Endothelial cell of umbilical vein (primary cell): ENCODE measurements at regions not wholly inside any gene's neighbourhood (a gene's known extent, or its start where the extent isn't known, plus 50 kb on each side); places are given as distances from the start of the nearest gene placed in this dataset.

Source experiments
- BruUV-seq: library from RNA; stranded (reverse); fragments of 400-500 nt; replicated peaks from 2 replicates; lab custom pipeline; 2021; lab: Mats Ljungman, UMichigan
- CTCF ChIA-PET: fragments of 300-600, 350-600 bp; sonication (Branson Sonifier 250); formaldehyde crosslinking; loops from one replicate; lab custom pipeline; 2021; ENCODE audit warnings: antibody characterized with exemption, inconsistent platforms; lab: Charles Lee
- POLR2A ChIA-PET: fragments of 300-600, 350-600 bp; sonication (Branson Sonifier 250); formaldehyde crosslinking; loops from one replicate; lab custom pipeline; 2021; ENCODE audit warnings: antibody characterized with exemption, inconsistent platforms; lab: Charles Lee
- DNase-seq: peaks from one replicate; pipeline ENCODE4 v3.0.0-alpha.2; 2011; ENCODE audit warnings: low read depth, low spot score
- FAIRE-seq: peaks from 2 replicates; lab custom pipeline; 2011; peaks lifted over from hg19 to GRCh38; lab: Jason Lieb, UNC
- H2AFZ ChIP-seq: 2 replicates; pipeline ENCODE4 v1.6.0; 2012; ENCODE audit warnings: low read depth, low read length, control low read depth, inconsistent platforms
- H3K27ac ChIP-seq: 2 replicates; pipeline ENCODE4 v1.5.1; 2011; ENCODE audit warnings: low read depth, mild to moderate bottlenecking, control low read depth, low read length, moderate library complexity; ENCODE audit not compliant: insufficient read depth
- H3K27me3 ChIP-seq, 2 experiments: 2 replicates each; pipeline versions ENCODE4 v1.6.0 to v1.6.1; 2011; ENCODE audit warnings: low read length in 2 of 2, mixed read lengths in 1 of 2; ENCODE audit not compliant: control insufficient read depth in 2 of 2, insufficient read depth in 2 of 2
- H3K36me3 ChIP-seq, 2 experiments: 2 replicates in 1 of 2; 3 replicates in 1 of 2; pipeline ENCODE4 v1.5.1; 2011; ENCODE audit warnings: low read length in 2 of 2, mild to moderate bottlenecking in 1 of 2, moderate library complexity in 1 of 2; ENCODE audit not compliant: control insufficient read depth in 2 of 2, insufficient read depth in 2 of 2; ENCODE audit errors: extremely low read depth in 1 of 2
- H3K4me1 ChIP-seq: 3 replicates; pipeline ENCODE4 v1.5.1; 2011; ENCODE audit warnings: mild to moderate bottlenecking, low read length; ENCODE audit not compliant: control insufficient read depth, insufficient read depth; ENCODE audit errors: extremely low read depth
- H3K4me2 ChIP-seq: 2 replicates; pipeline ENCODE4 v1.6.1; 2011; ENCODE audit warnings: low read length, control low read depth, mixed read lengths; ENCODE audit not compliant: insufficient read depth
- H3K4me3 ChIP-seq, 3 experiments: fragments of 200-600 bp in 1 of 3; sonication (generic), shearing (Covaris generic) in 1 of 3; replicated peaks in 1 of 3; 2 replicates each; pipeline ENCODE4 v1.5.1; 2011 to 2016; ENCODE audit warnings: control low read depth in 3 of 3, low read length in 3 of 3, mild to moderate bottlenecking in 2 of 3, inconsistent platforms in 1 of 3, low read depth in 1 of 3, moderate library complexity in 1 of 3; ENCODE audit not compliant: insufficient read depth in 1 of 3
- H3K79me2 ChIP-seq: 2 replicates; pipeline ENCODE4 v1.6.0; 2012; ENCODE audit warnings: low read length, inconsistent platforms; ENCODE audit not compliant: control insufficient read depth, insufficient read depth
- H3K9ac ChIP-seq: replicated peaks from 2 replicates; pipeline ENCODE3; 2011; ENCODE audit warnings: low read length, control low read depth; ENCODE audit not compliant: insufficient read depth; ENCODE audit errors: extremely low read depth
- H3K9me1 ChIP-seq: replicated peaks from 3 replicates; pipeline ENCODE4 v1.6.0; 2011; ENCODE audit warnings: mild to moderate bottlenecking, low read length; ENCODE audit not compliant: control insufficient read depth, insufficient read depth; ENCODE audit errors: extremely low read depth
- H3K9me3 ChIP-seq: replicated peaks from 2 replicates; pipeline ENCODE4 v1.5.1; 2012; ENCODE audit warnings: low read length, inconsistent platforms; ENCODE audit not compliant: control insufficient read depth, insufficient read depth
- H4K20me1 ChIP-seq: replicated peaks from 2 replicates; pipeline ENCODE3; 2011; ENCODE audit warnings: mild to moderate bottlenecking, low read length; ENCODE audit not compliant: control insufficient read depth, insufficient read depth; ENCODE audit errors: extremely low read depth
- CTCF ChIP-seq, 2 donors: IDR thresholded peaks; 1 replicate in 1 of 2; 2 replicates in 1 of 2; pipeline ENCODE4 v1.5.1; 2011; ENCODE audit warnings: low read length in 2 of 2, mild to moderate bottlenecking in 2 of 2, moderate library complexity in 2 of 2, control low read depth in 1 of 2, inconsistent platforms in 1 of 2, low read depth in 1 of 2; ENCODE audit not compliant: insufficient read depth in 1 of 2; ENCODE audit errors: extremely low read depth in 1 of 2
- EZH2 ChIP-seq: IDR thresholded peaks from 2 replicates; pipeline ENCODE4 v1.6.1; 2012; ENCODE audit warnings: borderline replicate concordance, low read depth, mild to moderate bottlenecking, moderate library complexity, low read length, inconsistent platforms; ENCODE audit not compliant: severe bottlenecking
- FOS ChIP-seq: IDR thresholded peaks from 2 replicates; pipeline ENCODE4 v1.6.1; 2011; ENCODE audit warnings: mild to moderate bottlenecking, low read length, moderate library complexity, borderline replicate concordance; ENCODE audit not compliant: insufficient read depth
- GATA2 ChIP-seq: IDR thresholded peaks from 2 replicates; pipeline ENCODE4 v1.7.0; 2011; ENCODE audit warnings: low read depth, mild to moderate bottlenecking, moderate library complexity, mixed read lengths, low read length; ENCODE audit not compliant: insufficient read length, insufficient read depth
- JUN ChIP-seq: IDR thresholded peaks from 2 replicates; pipeline ENCODE4 v1.6.1; 2011; ENCODE audit warnings: borderline replicate concordance, low read depth; ENCODE audit not compliant: insufficient read length, insufficient read depth
- MYC ChIP-seq: IDR thresholded peaks from one replicate; pipeline ENCODE4 v1.6.1; 2011; ENCODE audit warnings: mild to moderate bottlenecking, low read depth, low read length
- POLR2A ChIP-seq: IDR thresholded peaks from 2 replicates; pipeline ENCODE4 v1.6.1; 2012; ENCODE audit warnings: low read depth, mild to moderate bottlenecking, control low read depth, low read length
- POLR2AphosphoS5 ChIP-seq: IDR thresholded peaks from 2 replicates; pipeline ENCODE4 v1.6.1; 2012; ENCODE audit warnings: low read depth, mild to moderate bottlenecking, control low read depth, low read length, moderate library complexity; ENCODE audit not compliant: insufficient read depth
- dilution Hi-C: fragments of 300-500 bp; cut with MboI; formaldehyde crosslinking; loops from one replicate; pipeline ENCODE4 v1.15.0; 2019; ENCODE audit warnings: low sequenced_read_pairs; ENCODE audit not compliant: extremely low pct_ligation_motif_present
- intact Hi-C: fragments of 100-400 bp; cut with micrococcal nuclease; formaldehyde crosslinking; loops from one replicate; pipeline ENCODE4 v1.10.0; 2022
- TF ChIP-seq, protein P1 (sequence below): IDR thresholded peaks from 2 replicates; pipeline ENCODE4 v1.6.1; 2011; ENCODE audit not compliant: insufficient read depth, insufficient read length

GRCh38 chr2:180625006-180625844 lies 355.2 kb upstream of the UBE2E3 start:
- Histone ChIP-seq H3K79me2 (no peaks in the 10 kb centered on the region), H3K4me2 (no peak overlapping the region)

More at GRCh38 chr2:180625006-180625844, 355.2 kb upstream of the UBE2E3 start:
- CTCF ChIA-PET: no interaction called here
- no TSS peak for BruUV-seq
- H3K4me1 ChIP-seq: no peaks in the 10 kb centered on the region
- H2AFZ ChIP-seq: no peak overlapping the region
- TF ChIP-seq, protein P1, sequence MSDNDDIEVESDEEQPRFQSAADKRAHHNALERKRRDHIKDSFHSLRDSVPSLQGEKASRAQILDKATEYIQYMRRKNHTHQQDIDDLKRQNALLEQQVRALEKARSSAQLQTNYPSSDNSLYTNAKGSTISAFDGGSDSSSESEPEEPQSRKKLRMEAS: no peak
- no peak for TF ChIP-seq POLR2A
- TF ChIP-seq CTCF (IDR thresholded peaks at IDR 0.05; ENCODE audit: extremely low read depth in 1 of 2, insufficient read depth in 1 of 2, low read depth in 1 of 2, low read length in 2 of 2): no peak
- TF ChIP-seq FOS: no peak
- no peak for TF ChIP-seq POLR2AphosphoS5
- no peak for TF ChIP-seq EZH2
- TF ChIP-seq JUN: no peak
- TF ChIP-seq GATA2: no peak
- no peak for TF ChIP-seq MYC
- intact Hi-C loops: no loop called here
- dilution Hi-C loops: no loop called here
- no peaks in the 10 kb centered on the region for H3K9me3 ChIP-seq
- no peaks in the 10 kb centered on the region for H3K27me3 ChIP-seq
- no peaks in the 10 kb centered on the region for H4K20me1 ChIP-seq
- H3K4me3 ChIP-seq: no peak overlapping the region
- H3K36me3 ChIP-seq: no peaks in the 10 kb centered on the region
- H3K27ac ChIP-seq: no peak overlapping the region
- no peak overlapping the region for H3K9ac ChIP-seq
- DNase-seq (peak; percentile 21), FAIRE-seq (no peak)
- POLR2A ChIA-PET: no interaction called here
- H3K9me1 ChIP-seq: no peaks in the 10 kb centered on the region
